Parathyroid adenoma (tissue), 2 donors: ENCODE measurements at regions not wholly inside any gene's neighbourhood (a gene's known extent, or its start where the extent isn't known, plus 50 kb on each side); places are given as distances from the start of the nearest gene placed in this dataset.

Experiments used
- H2AFZ ChIP-seq: fragments of 300-600 bp; sonication (generic); one replicate; pipeline ENCODE4 v1.7.0; 2017; ENCODE audit warnings: antibody characterized with exemption, mild to moderate bottlenecking
- H3K27ac ChIP-seq: fragments of 300-600 bp; sonication (generic); one replicate; pipeline ENCODE4 v1.7.0; 2017
- H3K27me3 ChIP-seq: fragments of 300-600 bp; sonication (generic); one replicate; pipeline ENCODE4 v1.7.0; 2017; ENCODE audit warnings: low read length; ENCODE audit not compliant: control insufficient read depth, insufficient read depth
- H3K36me3 ChIP-seq: fragments of 300-600 bp; sonication (generic); one replicate; pipeline ENCODE4 v1.7.0; 2017; ENCODE audit warnings: low read length; ENCODE audit not compliant: control insufficient read depth, insufficient read depth
- H3K4me1 ChIP-seq: fragments of 300-600 bp; sonication (generic); one replicate; pipeline ENCODE4 v1.7.0; 2017; ENCODE audit warnings: control low read depth
- H3K4me2 ChIP-seq: fragments of 300-600 bp; sonication (generic); one replicate; pipeline ENCODE4 v1.7.0; 2017; ENCODE audit warnings: low read length
- H3K4me3 ChIP-seq: fragments of 300-600 bp; sonication (generic); one replicate; pipeline ENCODE4 v1.7.0; 2017; ENCODE audit warnings: low read depth, low read length
- H3K79me2 ChIP-seq: fragments of 300-600 bp; sonication (generic); one replicate; pipeline ENCODE4 v1.7.0; 2017; ENCODE audit warnings: control low read depth
- H3K9ac ChIP-seq: fragments of 300-600 bp; sonication (generic); one replicate; pipeline ENCODE4 v1.7.0; 2017; ENCODE audit warnings: mild to moderate bottlenecking
- H3K9me3 ChIP-seq: fragments of 300-600 bp; sonication (generic); one replicate; pipeline ENCODE4 v1.7.0; 2017; ENCODE audit warnings: low read length; ENCODE audit not compliant: control insufficient read depth
- TF ChIP-seq, protein P1 (sequence below): fragments of 300-600 bp; sonication (generic); IDR thresholded peaks from one replicate; pipeline ENCODE4 v1.7.0; 2017; ENCODE audit warnings: antibody characterized with exemption, mild to moderate bottlenecking
- donor health status: primary hyperparathyroidism.

- H3K27ac ChIP-seq = no peak overlapping the region
Observed at GRCh38 chr20:60330461-60330860, 372.2 kb downstream of the CDH26 start.

DNA sequence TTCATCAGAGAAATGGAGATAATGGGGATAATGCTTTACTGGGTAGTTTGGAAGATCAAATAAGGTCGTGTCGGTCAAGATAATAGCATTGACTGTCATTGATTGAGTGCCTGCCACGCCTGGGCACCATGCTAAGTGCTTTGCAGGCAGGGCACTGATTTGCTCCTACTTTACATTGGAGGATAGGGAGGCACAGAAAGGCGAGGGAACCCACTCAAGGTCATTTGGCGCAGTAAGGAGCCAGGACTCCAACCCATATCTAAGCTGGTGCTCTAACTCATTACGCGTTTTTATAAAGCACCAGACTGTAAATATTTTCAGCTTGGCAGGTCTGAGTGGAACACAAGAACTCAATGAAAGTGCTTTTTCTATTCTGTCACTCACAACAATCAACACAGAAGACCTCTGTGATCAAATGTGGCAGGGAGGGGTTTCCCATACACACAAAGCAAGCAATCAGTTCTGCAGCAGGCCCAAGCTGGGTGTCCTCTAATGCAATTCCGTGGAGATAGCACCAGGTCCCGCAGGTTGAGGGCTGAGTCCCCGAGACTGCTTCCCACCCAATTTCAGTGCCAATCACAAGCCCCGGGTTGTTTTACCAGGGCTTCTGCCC lies 373.6 kb downstream of the CDH26 start:
- Histone ChIP-seq H2AFZ (no peak overlapping the region), H3K9me3 (no peaks in the 10 kb centered on the region), H3K36me3 (no peaks in the 10 kb centered on the region), H3K9ac (no peak overlapping the region), H3K27ac (no peak overlapping the region), H3K27me3 (no peaks in the 10 kb centered on the region), H3K79me2 (no peaks in the 10 kb centered on the region), H3K4me1 (peaks cover 10% of the 10 kb centered on the region), H3K4me3 (no peak overlapping the region), H3K4me2 (no peak overlapping the region)
- TF ChIP-seq, protein P1, sequence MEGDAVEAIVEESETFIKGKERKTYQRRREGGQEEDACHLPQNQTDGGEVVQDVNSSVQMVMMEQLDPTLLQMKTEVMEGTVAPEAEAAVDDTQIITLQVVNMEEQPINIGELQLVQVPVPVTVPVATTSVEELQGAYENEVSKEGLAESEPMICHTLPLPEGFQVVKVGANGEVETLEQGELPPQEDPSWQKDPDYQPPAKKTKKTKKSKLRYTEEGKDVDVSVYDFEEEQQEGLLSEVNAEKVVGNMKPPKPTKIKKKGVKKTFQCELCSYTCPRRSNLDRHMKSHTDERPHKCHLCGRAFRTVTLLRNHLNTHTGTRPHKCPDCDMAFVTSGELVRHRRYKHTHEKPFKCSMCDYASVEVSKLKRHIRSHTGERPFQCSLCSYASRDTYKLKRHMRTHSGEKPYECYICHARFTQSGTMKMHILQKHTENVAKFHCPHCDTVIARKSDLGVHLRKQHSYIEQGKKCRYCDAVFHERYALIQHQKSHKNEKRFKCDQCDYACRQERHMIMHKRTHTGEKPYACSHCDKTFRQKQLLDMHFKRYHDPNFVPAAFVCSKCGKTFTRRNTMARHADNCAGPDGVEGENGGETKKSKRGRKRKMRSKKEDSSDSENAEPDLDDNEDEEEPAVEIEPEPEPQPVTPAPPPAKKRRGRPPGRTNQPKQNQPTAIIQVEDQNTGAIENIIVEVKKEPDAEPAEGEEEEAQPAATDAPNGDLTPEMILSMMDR = no peak

More at GRCh38 chr20:60330461-60330860, 372.2 kb downstream of the CDH26 start:
- Histone ChIP-seq H2AFZ (no peak overlapping the region), H3K4me3 (no peak overlapping the region), H3K27me3 (no peaks in the 10 kb centered on the region), H3K4me1 (peaks cover 10% of the 10 kb centered on the region), H3K36me3 (no peaks in the 10 kb centered on the region), H3K9me3 (no peaks in the 10 kb centered on the region), H3K79me2 (no peaks in the 10 kb centered on the region), H3K9ac (no peak overlapping the region), H3K4me2 (no peak overlapping the region)
- TF ChIP-seq, protein P1 = no peak

GRCh38 chr20:60332523-60332922 lies 374.3 kb downstream of the CDH26 start:
- Histone ChIP-seq H3K9ac (no peak overlapping the region), H3K27ac (no peak overlapping the region), H3K4me1 (peaks cover 10% of the 10 kb centered on the region), H3K36me3 (no peaks in the 10 kb centered on the region), H3K27me3 (no peaks in the 10 kb centered on the region), H3K9me3 (no peaks in the 10 kb centered on the region), H3K4me3 (no peak overlapping the region), H3K4me2 (no peak overlapping the region), H2AFZ (no peak overlapping the region), H3K79me2 (no peaks in the 10 kb centered on the region)
- TF ChIP-seq, protein P1 = no peak

DNA sequence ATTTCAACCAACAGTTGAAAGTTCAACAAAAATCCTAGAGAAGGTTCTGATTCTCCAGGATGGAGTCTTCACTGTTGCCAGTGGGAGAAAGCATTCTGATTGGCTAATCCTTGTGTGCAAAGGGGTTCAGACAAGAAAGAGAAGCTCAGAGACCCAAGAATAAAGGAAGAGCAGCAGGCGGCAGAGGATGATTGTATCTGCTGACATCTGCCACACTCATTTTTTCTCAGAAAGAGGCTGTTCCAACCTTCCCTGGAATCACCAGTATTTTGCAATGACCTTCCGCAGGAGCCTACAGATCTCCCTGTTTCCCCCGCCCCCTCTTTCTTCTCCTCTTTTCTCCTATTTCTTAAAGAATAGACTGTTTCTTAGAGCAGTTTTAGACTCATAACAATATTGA lies 376.7 kb downstream of the CDH26 start:
- no peak overlapping the region for H3K9ac ChIP-seq
- no peaks in the 10 kb centered on the region for H3K9me3 ChIP-seq
- no peaks in the 10 kb centered on the region for H3K36me3 ChIP-seq
- no peak overlapping the region for H2AFZ ChIP-seq
- H3K4me2 ChIP-seq = no peak overlapping the region
- H3K4me1 ChIP-seq = peaks cover 13% of the 10 kb centered on the region
- TF ChIP-seq, protein P1 = no peak
- H3K4me3 ChIP-seq = no peak overlapping the region
- no peak overlapping the region for H3K27ac ChIP-seq
- H3K79me2 ChIP-seq = no peaks in the 10 kb centered on the region
- H3K27me3 ChIP-seq = no peaks in the 10 kb centered on the region

DNA sequence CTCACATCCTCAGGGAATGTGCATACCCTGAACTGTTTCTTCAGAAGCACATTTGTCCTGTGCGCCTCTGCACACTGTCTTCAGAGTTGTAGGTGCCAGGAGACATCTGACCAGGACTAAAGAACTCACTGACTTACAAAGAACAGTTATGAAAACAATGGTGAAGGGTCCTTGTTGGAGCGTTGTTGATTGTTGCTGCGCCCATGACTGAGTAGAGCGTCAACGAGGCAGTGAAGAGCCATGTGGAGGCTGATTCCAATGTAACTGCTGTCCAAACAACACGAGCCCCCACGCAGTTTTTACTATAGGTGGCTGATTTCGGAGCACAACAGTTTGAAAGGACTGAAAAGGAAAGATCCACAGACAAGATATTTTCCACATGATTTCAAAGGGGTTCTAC lies 380.3 kb downstream of the CDH26 start:
- TF ChIP-seq, protein P1 = no peak
- H3K4me1 ChIP-seq = peaks cover 13% of the 10 kb centered on the region
- H3K9me3 ChIP-seq = no peaks in the 10 kb centered on the region
- H3K79me2 ChIP-seq = no peaks in the 10 kb centered on the region
- no peaks in the 10 kb centered on the region for H3K36me3 ChIP-seq
- H2AFZ ChIP-seq = no peak overlapping the region
- H3K27ac ChIP-seq = no peak overlapping the region
- H3K9ac ChIP-seq = no peak overlapping the region
- no peak overlapping the region for H3K4me3 ChIP-seq
- H3K27me3 ChIP-seq = no peaks in the 10 kb centered on the region
- H3K4me2 ChIP-seq = no peak overlapping the region
